Liver (tissue), 3 donors: ENCODE measurements at regions not wholly inside any gene's neighbourhood (a gene's known extent, or its start where the extent isn't known, plus 50 kb on each side); places are given as distances from the start of the nearest gene placed in this dataset.

Source experiments
- CTCF ChIP-seq: fragments of 150-350 bp; IDR thresholded peaks from 2 replicates; pipeline ENCODE4 v1.5.1; 2017; ENCODE audit warnings: improper control_type of control experiment, low read depth, low read length; ENCODE audit not compliant: missing input control
- EGR1 ChIP-seq, 2 donors: IDR thresholded peaks; 2 replicates each; pipeline ENCODE4 v1.6.1; 2016 to 2018; ENCODE audit warnings: antibody characterized with exemption in 2 of 2, low read depth in 2 of 2
- FOXA1 ChIP-seq: IDR thresholded peaks from 2 replicates; pipeline ENCODE4 v1.6.1; 2016; ENCODE audit warnings: antibody characterized with exemption
- HNF4A ChIP-seq, 2 donors: conservative IDR thresholded peaks; 2 replicates each; pipeline ENCODE4 v1.6.1; 2016; ENCODE audit warnings: antibody characterized with exemption in 2 of 2, mild to moderate bottlenecking in 2 of 2
- JUND ChIP-seq, 2 donors: IDR thresholded peaks; 2 replicates each; pipeline ENCODE4 v1.6.1; 2016; ENCODE audit warnings: antibody characterized with exemption in 2 of 2
- MAX ChIP-seq: IDR thresholded peaks from 2 replicates; pipeline ENCODE4 v1.6.1; 2016; ENCODE audit warnings: antibody characterized with exemption
- RAD21 ChIP-seq, 2 donors: IDR thresholded peaks; 2 replicates each; pipeline ENCODE4 v1.6.1; 2016; ENCODE audit warnings: antibody characterized with exemption in 2 of 2, mild to moderate bottlenecking in 2 of 2
- REST ChIP-seq: IDR thresholded peaks from 2 replicates; pipeline ENCODE4 v1.6.1; 2016; ENCODE audit warnings: antibody characterized with exemption, mild to moderate bottlenecking
- RXRA ChIP-seq, 2 donors: IDR thresholded peaks; 2 replicates each; pipeline ENCODE4 v1.6.1; 2017 to 2018; ENCODE audit warnings: antibody characterized with exemption in 2 of 2, mild to moderate bottlenecking in 1 of 2
- SP1 ChIP-seq: IDR thresholded peaks from 2 replicates; pipeline ENCODE4 v1.6.1; 2018; ENCODE audit warnings: antibody characterized with exemption, mild to moderate bottlenecking
- donor health status: healthy.
- donor health status: healthy.

- no peak for TF ChIP-seq CTCF
- no peak for TF ChIP-seq EGR1 (IDR thresholded peaks at IDR 0.05; ENCODE audit: low read depth in 2 of 2)
- TF ChIP-seq SP1: no peak
- no peak for TF ChIP-seq RAD21 (IDR thresholded peaks at IDR 0.05)
- TF ChIP-seq REST: no peak
- TF ChIP-seq RXRA (IDR thresholded peaks at IDR 0.05): no peak
- no peak for TF ChIP-seq HNF4A (conservative IDR thresholded peaks at IDR 0.05)
- no peak for TF ChIP-seq MAX
- TF ChIP-seq FOXA1: no peak
- TF ChIP-seq JUND (IDR thresholded peaks at IDR 0.05): no peak
Measured at GRCh38 chr3:21934591-21934990, 183.6 kb upstream of the ZNF385D start.
